NCI-H345 treated with DMSO at 0.1 percent for 48 hours (cell line): ENCODE measurements at regions not wholly inside any gene's neighbourhood (a gene's known extent, or its start where the extent isn't known, plus 50 kb on each side); places are given as distances from the start of the nearest gene placed in this dataset.

Source experiments
- DNase-seq: peaks from one replicate; lab custom pipeline; 2025; ENCODE audit not compliant: unreplicated experiment; lab: John Stamatoyannopoulos, UW

GRCh38 chr1:229950908-229951307 is 116.1 kb upstream of the GALNT2 start:
- DNase-seq: no peak

DNA sequence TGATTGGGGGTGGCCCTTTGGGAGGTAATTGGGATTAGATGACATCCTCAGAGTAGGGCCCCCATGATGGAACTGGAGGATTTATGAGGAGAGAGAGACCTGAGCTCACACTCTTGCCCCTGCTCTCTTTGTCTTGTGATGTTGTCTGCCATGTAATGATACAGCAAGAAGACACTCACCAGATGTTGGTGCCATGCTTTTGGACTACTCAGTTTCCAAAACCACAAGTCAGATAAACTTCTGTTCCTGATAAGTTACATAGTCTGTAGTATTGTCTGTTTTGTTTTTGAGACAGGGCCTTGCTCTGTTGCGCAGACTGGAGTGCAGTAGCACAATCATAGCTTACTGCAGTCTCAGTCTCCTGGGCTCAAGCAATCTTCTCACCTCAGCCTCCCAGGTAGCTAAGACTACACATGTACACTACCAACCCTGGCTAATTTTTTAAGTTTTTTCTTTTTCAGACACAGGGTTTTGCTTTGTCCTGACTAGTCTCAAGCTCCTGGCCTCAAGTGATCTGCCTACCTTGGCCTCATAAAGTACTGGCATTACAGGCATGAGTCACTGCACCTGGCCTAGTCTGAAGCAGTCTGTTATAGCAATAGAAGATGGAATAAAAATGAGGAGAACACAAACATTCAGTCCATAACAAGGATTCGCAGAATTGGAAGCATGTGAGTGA is 115.0 kb upstream of the GALNT2 start:
- DNase-seq: no peak

DNA sequence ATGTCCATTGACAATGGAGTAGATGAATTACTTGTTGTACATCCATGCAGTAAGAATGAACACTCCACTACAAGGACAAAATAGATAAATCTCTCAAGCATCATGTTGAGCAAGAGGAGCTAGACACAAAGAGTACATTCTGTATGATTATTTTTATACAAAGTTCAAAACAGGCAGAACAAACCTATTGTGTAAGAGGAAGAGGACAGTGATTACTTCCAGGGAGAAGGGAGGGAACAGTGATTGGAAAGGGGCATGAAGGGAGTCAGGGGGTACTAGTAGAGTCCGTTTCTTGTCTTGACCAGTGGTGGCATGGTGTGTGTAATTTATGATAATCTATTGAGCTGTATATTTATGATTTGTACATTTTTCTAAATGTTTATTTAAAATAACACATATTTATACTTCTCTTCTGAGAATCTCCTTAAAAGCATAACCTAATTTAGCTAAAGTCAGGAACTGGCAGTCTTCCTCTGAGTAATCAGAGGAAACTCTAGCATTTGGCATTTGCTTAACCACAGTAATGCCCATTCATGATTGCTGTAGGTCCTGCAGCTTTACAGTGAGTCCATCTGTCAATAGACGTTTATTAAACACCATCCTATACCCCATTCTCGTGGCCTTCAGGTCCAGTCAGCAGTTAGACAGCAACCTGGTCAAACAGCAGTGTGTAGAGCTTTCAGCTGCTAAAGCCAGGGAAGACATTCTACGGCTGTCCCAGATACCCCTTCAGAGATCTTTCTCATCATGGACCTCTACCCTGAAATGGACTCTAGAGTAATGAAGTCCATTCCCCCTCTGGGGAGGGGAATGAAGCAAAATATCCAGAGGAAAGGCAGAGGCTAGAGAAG is 114.1 kb upstream of the GALNT2 start:
- no peak for DNase-seq

GRCh38 chr1:229953736-229954326 is 113.2 kb upstream of the GALNT2 start:
- no peak for DNase-seq

GRCh38 chr1:229964281-229964680 is 102.8 kb upstream of the GALNT2 start:
- no peak for DNase-seq

DNA sequence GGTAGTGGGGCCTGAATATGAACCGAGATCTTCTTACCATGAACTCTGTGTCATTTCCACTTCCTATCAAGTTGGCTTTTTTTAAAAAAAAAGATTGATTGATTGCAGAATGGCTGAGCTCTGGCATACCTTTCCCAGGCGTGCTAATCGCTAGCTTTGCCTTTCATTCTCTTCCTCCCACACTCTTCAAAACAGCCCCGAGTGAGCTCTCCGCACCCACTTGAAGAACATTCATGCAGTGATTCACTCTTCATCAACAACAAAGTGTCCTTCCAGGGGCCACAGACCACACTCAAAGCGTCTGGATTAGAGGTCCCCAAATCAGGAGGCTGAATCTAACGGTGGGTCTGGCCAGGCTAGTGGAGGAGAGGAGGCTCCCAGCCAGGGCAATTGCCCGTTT is 96.3 kb upstream of the GALNT2 start:
- no peak for DNase-seq

DNA sequence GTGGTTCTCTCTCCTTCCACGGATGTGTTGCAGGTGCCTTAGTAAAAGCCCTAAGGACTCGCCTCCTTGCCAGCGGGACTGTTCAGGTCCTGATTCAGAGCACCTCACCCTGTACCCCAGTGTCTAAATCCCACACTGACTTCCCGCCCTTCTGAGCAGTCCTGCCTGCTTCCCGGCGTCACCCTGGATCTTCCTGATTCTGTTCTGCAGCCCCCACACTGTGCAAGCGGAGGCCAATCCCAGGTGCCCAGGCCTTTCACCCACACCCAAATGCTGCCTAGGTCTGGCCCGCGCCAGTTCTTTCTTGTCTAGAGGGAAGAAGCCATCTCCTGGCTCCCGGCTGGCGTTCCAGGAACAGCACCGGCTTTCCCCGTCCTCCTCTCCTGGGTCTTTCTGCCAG is 95.9 kb upstream of the GALNT2 start:
- no peak for DNase-seq

DNA sequence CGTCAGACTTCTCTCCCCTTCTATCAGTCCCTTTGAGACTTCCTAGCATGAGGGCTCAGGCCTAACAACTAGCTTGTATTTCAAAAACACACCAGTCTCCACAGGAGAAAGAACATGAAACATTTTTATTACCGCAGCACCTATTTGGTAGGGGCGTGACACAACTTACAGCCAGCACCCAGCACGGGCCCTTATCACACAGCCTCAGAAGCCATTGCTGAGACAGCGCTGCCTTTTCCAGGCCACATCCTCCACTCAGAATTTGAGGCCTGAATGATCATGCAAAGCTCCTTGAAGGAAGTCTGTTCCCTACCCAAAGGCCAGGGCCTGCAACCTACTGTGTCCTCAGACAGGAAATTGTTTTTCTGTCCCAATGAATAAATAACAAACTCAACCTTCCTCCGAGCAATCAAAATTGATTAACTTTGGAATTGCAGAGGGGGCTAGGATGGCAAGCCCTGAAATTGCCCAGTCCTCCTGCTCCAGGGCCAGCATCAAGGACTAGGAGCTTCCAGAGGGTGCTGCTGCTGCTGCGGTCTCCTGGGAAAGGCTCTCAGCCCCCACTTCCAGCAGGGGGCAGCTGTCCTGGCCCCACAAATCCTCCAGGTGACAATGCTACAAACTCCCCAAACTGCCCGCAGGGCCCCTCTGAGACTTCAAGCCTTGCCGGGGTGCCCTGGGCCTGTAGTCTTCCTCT is 94.3 kb upstream of the GALNT2 start:
- no peak for DNase-seq

GRCh38 chr1:229973297-229973612 is 93.8 kb upstream of the GALNT2 start:
- DNase-seq: no peak

DNA sequence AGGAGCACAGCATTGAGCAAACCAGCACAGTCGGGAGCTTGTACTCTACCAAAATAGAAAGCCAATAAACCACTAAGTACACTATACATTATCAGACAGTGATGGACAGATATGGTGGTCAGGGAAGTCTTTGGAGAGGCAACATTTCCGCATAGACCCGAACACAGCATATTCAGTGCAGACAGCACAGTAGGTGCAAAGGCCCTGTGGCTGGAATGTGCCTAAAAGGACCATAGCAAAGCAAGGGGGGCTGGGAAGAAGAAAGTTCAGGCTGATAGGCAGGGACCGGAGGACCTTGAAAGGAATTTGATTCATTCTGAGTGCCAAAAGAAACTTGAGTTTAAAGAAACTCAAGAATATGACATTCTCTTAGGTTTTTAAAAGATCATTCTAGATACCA is 92.0 kb upstream of the GALNT2 start:
- no peak for DNase-seq

- DNase-seq: no peak
Observed at GRCh38 chr1:229980009-229980408, 87.0 kb upstream of the GALNT2 start.

DNA sequence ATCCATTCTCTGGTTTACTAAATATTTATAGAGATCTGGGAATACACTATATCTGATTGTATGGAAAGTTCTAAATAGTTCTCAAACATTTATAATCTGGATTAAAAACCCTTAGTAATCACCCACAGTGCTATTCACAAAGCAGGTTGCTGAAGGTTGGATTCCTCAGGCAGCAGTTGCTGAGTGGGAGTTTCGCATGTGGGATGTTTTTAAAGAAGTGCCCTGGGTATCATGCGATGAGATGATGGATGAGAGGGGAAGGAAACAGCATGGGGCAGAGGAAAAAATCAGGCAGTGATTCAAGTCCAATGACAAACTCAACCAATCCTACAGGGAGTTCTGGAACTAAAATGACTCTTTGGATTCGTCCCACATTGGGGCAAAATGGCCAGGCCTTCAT is 85.3 kb upstream of the GALNT2 start:
- DNase-seq: no peak

GRCh38 chr1:229984310-229984991 is 82.6 kb upstream of the GALNT2 start:
- DNase-seq: no peak

DNA sequence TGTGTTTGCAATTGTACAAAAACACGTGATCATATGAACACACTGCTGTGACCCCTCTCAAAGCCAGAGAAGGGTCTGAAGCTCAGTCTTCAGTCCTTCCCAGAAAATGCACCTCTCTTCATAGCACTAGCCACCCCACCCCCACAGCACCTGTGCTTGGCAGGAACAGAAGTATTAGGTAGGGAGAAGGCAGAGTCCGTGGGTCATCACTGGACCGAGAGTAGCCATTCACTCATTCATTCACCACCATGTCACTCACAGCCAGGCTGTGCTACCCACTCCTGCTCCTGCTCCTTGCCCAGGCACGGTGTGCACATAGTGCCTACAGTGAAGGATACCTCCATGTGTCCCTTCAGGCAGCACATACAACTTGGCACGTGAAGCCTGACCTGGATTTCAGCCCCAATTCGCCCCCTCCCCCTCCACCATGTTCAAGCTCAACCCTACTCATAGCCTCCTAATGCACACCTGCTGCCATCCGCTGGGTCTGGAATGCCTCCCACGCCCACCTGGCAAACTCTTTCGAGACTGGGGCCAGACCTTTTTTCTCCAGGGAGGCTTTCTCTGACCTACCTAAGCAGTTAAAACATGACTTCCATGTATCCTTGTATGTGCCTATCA is 81.9 kb upstream of the GALNT2 start:
- no peak for DNase-seq

DNA sequence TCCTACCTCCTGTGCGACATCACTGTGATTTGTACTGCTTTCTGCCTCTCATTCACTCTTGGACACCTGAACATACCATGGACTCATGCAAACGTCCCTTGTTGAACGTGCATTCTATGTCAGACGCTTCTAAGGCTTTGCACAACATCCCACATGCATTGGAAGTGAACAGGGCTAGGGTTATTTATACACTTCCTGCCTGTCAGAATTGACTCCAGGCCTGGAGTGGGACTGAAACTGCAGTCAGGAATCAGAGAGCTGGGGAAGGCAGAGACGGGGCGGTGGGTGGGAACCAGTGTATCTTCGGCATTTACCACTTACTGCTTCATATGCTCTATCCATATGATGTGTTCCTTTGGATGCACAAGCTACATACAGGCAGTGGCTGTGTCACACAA is 81.4 kb upstream of the GALNT2 start:
- no peak for DNase-seq

GRCh38 chr1:229986737-229987337 is 80.2 kb upstream of the GALNT2 start:
- DNase-seq: no peak

DNA sequence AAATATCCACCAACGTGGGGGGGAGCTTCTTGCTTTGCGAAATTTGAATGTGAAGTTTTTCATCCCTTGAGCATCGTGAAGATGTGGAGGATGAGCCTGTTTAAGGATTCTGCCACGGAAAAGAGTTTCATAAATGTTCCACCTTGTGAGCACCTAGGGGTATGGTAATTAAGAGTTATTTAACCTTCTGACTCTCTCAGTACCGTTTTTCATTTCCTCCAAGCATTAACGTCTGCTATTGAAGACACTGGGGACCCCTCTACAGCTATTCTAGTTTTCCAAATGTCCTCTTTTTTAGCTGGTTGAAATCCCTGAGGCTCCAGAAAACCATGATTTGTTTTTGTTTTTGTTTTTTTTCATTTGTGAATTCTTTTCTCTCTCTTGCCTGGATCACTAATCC is 79.1 kb upstream of the GALNT2 start:
- DNase-seq: no peak

GRCh38 chr1:229988534-229988933 is 78.5 kb upstream of the GALNT2 start:
- no peak for DNase-seq

GRCh38 chr1:229989591-229990248 is 77.3 kb upstream of the GALNT2 start:
- no peak for DNase-seq

- DNase-seq: no peak
Observed at GRCh38 chr1:229990326-229990725, 76.7 kb upstream of the GALNT2 start.
